ENCODE measurements at regions not wholly inside any gene's neighbourhood (a gene's known extent, or its start where the extent isn't known, plus 50 kb on each side); places are given as distances from the start of the nearest gene placed in this dataset.

DNA sequence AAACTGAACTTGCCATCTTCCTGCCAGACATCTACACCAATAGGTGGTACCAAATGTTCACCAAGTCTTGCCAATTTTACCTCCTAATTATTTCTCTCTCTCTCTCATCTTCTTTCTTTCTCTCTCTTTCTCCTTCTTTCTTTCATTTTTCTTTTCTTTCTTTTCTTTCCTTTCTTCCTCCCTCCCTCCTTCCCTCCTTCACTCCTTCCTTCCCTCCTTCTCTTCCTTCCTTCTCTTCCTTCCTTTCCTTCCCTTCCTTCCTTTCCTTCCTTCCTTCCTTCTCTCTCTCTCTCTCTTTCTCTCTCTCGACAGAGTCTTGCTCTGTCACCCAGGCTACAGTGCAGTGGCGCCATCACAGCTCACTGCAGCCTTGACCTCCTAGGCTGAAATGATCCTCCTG, 55.4 kb upstream of the PSMA6 start:
- H3K9me3 Mint-ChIP-seq (ENCODE audit: unreplicated experiment), result no peaks in the 10 kb centered on the region
- TF ChIP-seq, protein P1, sequence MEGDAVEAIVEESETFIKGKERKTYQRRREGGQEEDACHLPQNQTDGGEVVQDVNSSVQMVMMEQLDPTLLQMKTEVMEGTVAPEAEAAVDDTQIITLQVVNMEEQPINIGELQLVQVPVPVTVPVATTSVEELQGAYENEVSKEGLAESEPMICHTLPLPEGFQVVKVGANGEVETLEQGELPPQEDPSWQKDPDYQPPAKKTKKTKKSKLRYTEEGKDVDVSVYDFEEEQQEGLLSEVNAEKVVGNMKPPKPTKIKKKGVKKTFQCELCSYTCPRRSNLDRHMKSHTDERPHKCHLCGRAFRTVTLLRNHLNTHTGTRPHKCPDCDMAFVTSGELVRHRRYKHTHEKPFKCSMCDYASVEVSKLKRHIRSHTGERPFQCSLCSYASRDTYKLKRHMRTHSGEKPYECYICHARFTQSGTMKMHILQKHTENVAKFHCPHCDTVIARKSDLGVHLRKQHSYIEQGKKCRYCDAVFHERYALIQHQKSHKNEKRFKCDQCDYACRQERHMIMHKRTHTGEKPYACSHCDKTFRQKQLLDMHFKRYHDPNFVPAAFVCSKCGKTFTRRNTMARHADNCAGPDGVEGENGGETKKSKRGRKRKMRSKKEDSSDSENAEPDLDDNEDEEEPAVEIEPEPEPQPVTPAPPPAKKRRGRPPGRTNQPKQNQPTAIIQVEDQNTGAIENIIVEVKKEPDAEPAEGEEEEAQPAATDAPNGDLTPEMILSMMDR (IDR thresholded peaks at IDR 0.05), result no peak
- no peaks in the 10 kb centered on the region for H3K27me3 Mint-ChIP-seq (ENCODE audit: unreplicated experiment)
- no peak for DNase-seq (ENCODE audit: extremely low spot score, unreplicated experiment)
- no peaks in the 10 kb centered on the region for H3K4me1 Mint-ChIP-seq (ENCODE audit: unreplicated experiment)
- no peak overlapping the region for H3K4me3 Mint-ChIP-seq (ENCODE audit: unreplicated experiment)
- H3K27ac Mint-ChIP-seq (ENCODE audit: unreplicated experiment), result no peak overlapping the region
- H3K36me3 Mint-ChIP-seq (ENCODE audit: unreplicated experiment), result peaks cover 4% of the 10 kb centered on the region

DNA sequence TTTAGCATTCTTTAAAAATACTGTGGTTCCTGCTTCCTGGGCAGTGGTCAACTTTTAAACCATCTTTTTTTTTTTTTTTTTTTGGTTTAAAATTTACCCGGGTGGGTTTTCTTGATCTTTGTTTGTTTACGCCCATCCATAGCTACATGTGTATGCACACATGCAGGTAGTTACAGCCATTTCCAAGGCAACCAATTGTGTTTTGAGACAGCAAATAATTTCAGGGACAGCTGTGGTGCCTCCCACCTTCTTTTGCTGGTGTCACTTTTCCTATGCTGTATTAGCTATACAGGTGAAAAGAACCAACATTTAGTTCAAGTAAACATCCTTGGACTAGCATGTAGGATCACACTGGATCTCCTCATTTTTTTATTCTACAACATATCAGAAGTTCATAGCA, 52.0 kb upstream of the PSMA6 start:
- Mint-ChIP-seq H3K4me1 (ENCODE audit: unreplicated experiment) (peaks cover 7% of the 10 kb centered on the region), H3K36me3 (ENCODE audit: unreplicated experiment) (peaks cover 4% of the 10 kb centered on the region), H3K4me3 (ENCODE audit: unreplicated experiment) (no peak overlapping the region), H3K9me3 (ENCODE audit: unreplicated experiment) (no peaks in the 10 kb centered on the region), H3K27me3 (ENCODE audit: unreplicated experiment) (no peaks in the 10 kb centered on the region), H3K27ac (ENCODE audit: unreplicated experiment) (no peak overlapping the region)
- TF ChIP-seq, protein P1 (IDR thresholded peaks at IDR 0.05), result no peak
- DNase-seq (ENCODE audit: extremely low spot score, unreplicated experiment), result no peak
